GM19395 (cell line): ENCODE measurements at regions not wholly inside any gene's neighbourhood (a gene's known extent, or its start where the extent isn't known, plus 50 kb on each side); places are given as distances from the start of the nearest gene placed in this dataset.

Source experiments
- ATAC-seq: cut with Tn5 transposase; IDR thresholded peaks from one replicate; pipeline ENCODE4 v1.9.1; 2021; ENCODE audit warnings: mild to moderate bottlenecking, moderate library complexity; ENCODE audit not compliant: unreplicated experiment

GRCh38 chr10:69684020-69684980 lies 54.3 kb downstream of the FAM241B start:
- no peak for ATAC-seq

GRCh38 chr10:69684981-69685353 lies 54.9 kb downstream of the FAM241B start:
- no peak for ATAC-seq

GRCh38 chr10:69685426-69685801 lies 55.4 kb downstream of the FAM241B start:
- ATAC-seq, result no peak

- ATAC-seq, result no peak
These were observed 55.9 kb downstream of the FAM241B start for GRCh38 chr10:69685802-69686585.

DNA sequence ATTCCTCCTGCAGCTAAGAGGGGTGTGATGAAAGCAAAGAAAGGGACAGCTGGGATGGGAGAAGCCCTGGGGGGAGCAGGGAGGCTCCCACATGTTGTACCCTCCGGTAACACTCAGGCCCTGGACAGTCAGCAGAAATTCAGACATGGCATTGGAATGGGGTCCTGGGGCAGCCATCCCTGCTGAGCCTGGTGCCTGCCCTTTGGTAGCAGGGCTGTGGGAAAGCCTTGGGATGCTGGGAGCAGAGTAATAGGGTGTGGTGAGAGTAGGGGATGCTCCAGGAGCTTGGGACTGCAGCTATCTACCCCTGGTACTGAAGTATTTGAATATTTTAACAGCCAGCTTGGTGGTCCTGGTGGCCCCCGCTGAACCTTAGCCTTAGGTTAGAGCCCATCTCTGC lies 56.8 kb downstream of the FAM241B start:
- ATAC-seq, result no peak

DNA sequence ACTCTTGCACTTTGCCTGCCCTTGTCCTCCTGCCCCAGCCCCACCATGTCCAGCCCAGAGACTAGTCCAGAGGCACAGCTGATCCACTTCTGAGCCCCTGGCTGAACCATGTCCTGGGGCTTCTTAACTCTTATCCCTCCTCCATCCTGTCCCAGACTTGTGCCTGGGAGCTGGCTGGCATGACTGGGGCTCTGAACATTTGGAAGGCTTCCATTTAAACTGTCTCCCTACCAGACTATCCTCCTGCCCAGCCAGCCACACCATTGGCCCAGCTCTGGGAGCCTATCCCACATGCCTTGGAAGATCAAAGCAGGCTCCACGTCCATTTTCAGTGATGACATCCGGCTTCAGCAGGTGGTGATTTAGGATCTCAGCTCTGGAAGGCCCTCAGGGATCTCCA lies 57.4 kb downstream of the FAM241B start:
- ATAC-seq, result no peak

GRCh38 chr10:69692267-69692666 lies 62.2 kb downstream of the FAM241B start:
- ATAC-seq, result no peak

- ATAC-seq, result no peak
These were observed 62.8 kb downstream of the FAM241B start for GRCh38 chr10:69692891-69693290.

GRCh38 chr10:69693886-69694285 lies 63.8 kb downstream of the FAM241B start:
- ATAC-seq, result no peak

GRCh38 chr10:69696073-69696731 lies 66.2 kb downstream of the FAM241B start:
- ATAC-seq, result no peak

DNA sequence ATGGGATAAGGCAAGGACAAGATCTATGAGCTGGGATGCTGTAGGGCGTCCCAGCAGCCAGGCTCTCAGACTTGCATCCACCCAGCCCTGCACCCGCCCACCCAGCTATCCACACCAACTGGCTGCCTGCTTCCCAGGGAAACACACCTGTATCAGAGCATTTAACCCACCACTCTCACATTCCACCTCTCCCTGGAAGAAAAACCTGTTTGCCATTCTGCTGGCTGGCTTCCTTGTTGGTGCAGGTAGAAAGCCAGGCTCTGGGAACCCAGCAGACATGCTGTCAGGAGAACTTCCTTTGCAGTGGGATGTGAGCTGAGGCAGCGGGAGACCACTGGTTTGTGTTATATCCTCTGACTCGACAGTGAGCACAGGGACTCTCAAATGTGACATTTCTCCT lies 67.0 kb downstream of the FAM241B start:
- no peak for ATAC-seq

- no peak for ATAC-seq
These were observed 73.2 kb downstream of the FAM241B start for GRCh38 chr10:69703256-69703655.

DNA sequence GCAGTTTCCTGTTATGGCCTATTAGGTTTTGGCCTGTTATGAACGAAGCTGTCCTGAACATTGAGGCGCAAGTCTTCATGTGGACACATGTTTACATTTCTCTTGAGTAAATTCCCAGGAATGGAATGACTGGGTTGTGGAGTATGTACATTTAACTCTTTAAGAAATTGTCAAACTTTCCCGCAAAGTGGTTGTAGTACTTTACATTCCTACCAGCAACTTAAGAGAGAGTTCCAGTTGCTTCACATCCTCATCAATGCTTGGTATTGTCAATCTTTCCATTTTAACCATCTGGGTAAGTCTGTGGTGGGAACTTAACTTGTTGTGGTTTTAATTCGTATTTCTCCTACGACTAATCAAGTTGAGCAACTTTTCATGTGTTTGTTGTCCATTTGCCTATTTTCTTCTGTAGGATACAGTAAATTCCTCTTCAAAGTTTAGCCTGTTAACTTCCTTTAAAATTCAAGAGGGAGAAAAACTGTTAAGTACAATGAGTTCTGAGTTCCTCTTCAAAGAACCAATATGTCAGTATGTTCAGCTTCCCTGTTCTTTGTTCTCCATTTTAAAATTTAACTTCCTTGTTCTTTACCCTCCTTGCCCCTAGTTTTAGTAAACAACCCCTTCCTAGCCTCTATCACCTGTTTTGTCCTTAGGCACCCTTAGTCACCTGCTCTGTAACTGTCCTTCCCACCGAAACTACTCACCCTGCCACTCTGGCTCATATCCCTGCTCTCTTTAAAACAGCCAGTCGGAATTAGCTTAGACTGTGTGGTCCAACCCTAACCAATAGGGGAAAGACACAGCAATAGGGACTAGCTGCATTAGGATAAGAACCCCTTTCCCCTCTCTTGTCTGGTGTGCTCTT lies 74.0 kb downstream of the FAM241B start:
- ATAC-seq, result no peak

GRCh38 chr10:69709366-69709941 lies 79.4 kb downstream of the FAM241B start:
- ATAC-seq, result no peak

DNA sequence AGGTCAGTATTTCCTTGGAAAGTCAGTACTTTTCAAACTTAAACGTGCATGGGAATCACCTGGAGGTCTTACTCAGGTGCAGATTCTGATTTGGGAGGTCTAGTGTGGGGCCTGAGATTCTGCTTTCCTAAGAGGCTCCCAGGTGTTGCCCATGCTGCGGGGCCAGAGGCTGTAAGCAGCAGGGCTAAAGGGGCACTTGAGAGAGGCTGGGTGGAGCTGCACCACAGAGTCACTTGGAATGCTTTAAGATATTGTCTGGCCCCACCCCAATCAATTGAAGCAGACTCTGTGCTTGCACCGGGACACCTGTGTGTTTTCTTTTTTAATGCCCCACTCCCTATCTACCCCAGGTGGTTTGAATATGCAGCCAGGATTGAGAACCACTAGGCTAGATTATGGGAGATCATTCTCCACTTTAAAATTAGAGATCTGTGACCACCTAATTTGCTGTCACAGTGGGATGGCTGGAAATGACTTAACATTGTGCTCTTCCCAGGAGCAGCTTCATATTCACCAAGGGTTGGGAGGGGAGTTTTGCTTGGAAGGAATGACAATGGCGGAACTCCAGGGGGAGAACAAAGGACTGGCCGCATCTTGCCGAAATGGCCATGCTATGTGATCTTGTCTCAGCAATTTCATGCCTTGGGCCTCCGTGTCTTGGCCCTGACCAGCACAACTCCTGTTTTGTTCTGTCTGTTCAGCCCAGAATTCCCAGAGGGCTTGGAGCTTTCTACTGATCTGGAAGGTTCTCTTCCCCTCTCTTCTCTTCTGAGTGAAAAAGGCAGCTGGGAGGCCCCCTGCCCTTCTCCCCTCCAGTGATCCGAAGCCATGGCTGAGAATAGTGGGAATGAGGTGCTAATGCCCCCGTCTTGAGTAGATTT lies 80.2 kb downstream of the FAM241B start:
- no peak for ATAC-seq

- no peak for ATAC-seq
These were observed 82.3 kb downstream of the FAM241B start for GRCh38 chr10:69712342-69712741.

GRCh38 chr10:69714572-69714971 lies 84.5 kb downstream of the FAM241B start:
- ATAC-seq, result no peak

DNA sequence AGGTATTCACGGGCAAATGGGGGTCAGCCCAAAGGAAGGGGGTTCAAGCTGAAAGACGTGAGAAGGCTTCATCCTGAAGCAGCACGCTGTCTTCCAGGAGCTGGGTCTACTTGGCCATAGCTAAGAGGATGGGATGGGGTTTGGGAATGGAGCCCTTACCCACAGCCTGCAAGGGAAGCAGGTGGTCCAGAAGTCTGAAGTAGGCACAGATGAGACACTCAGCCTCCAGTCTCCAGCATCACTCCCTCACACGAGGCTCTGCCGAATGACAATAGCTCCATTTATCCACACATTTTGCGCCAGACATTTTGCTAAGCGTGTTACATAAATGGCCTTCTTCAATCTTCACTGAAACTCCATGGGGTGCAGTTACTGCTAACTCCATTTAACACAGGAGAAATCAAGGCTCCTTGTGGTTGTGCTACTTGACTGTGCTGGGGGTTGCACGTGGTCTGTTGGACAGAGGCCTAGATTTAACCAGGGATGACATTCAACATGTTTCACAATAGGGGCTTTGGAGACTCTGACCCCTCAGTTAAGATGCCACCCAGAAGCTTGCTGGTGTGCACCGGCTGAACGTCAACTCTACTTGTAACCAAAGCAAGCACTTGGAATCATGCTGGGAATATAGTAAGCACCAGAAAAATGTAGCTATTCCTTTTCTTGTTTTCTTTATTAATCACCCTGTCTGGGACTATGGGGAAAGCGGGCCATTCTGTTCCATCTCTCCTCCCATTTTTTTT lies 85.3 kb downstream of the FAM241B start:
- ATAC-seq, result no peak
